PC-3 (cell line): ENCODE measurements at regions not wholly inside any gene's neighbourhood (a gene's known extent, or its start where the extent isn't known, plus 50 kb on each side); places are given as distances from the start of the nearest gene placed in this dataset.

Experiments
- ATAC-seq: fragments of 200-7000 bp; cut with Tn5 transposase; 2 replicates; pipeline ENCODE4 v1.9.1; 2020; ENCODE audit warnings: mild to moderate bottlenecking, moderate library complexity
- BruUV-seq: library from RNA; stranded (reverse); fragments of 400-500 nt; replicated peaks from 2 replicates; lab custom pipeline; 2021; lab: Mats Ljungman, UMichigan
- CTCF ChIA-PET: fragments of 300-600 bp; sonication (Branson Sonifier 250); formaldehyde crosslinking; loops from one replicate; lab custom pipeline; 2022; ENCODE audit warnings: antibody characterized with exemption; lab: Charles Lee
- POLR2A ChIA-PET: fragments of 300-600 bp; sonication (Branson Sonifier 250); formaldehyde crosslinking; loops from one replicate; lab custom pipeline; 2022; ENCODE audit warnings: antibody characterized with exemption; ENCODE audit not compliant: unreplicated experiment; lab: Charles Lee
- DNase-seq: peaks from one replicate; pipeline ENCODE4 v3.0.0-alpha.2; 2015
- H2AFZ ChIP-seq: fragments of 300-600 bp; sonication (generic); 2 replicates; pipeline ENCODE4 v1.6.0; 2016; ENCODE audit warnings: antibody characterized with exemption, low read length
- H3F3A ChIP-seq: fragments of 300-600 bp; sonication (generic); one replicate; pipeline ENCODE4 v1.6.0; 2017; ENCODE audit warnings: antibody characterized with exemption, low read length, control low read depth, mild to moderate bottlenecking; ENCODE audit not compliant: unreplicated experiment
- H3K27ac ChIP-seq: fragments of 300-600 bp; sonication (generic); 2 replicates; pipeline ENCODE4 v1.5.1; 2016; ENCODE audit warnings: mild to moderate bottlenecking, low read length
- H3K27me3 ChIP-seq: fragments of 300-600 bp; sonication (generic); 2 replicates; pipeline ENCODE4 v1.6.1; 2016; ENCODE audit warnings: low read length, mixed read lengths
- H3K36me3 ChIP-seq: fragments of 300-600 bp; sonication (generic); 2 replicates; pipeline ENCODE4 v1.6.1; 2016; ENCODE audit warnings: low read depth, mixed run types, low read length, mixed read lengths
- H3K4me1 ChIP-seq: fragments of 300-600 bp; sonication (generic); 2 replicates; pipeline ENCODE4 v1.5.1; 2016; ENCODE audit warnings: low read length; ENCODE audit not compliant: insufficient read depth
- H3K4me2 ChIP-seq: fragments of 300-600 bp; sonication (generic); 2 replicates; pipeline ENCODE4 v1.6.0; 2016; ENCODE audit warnings: low read length
- H3K4me3 ChIP-seq: fragments of 300-600 bp; sonication (generic); 2 replicates; pipeline ENCODE4 v1.5.1; 2016; ENCODE audit warnings: mild to moderate bottlenecking, low read length, mixed read lengths
- H3K79me2 ChIP-seq: fragments of 300-600 bp; sonication (generic); 2 replicates; pipeline ENCODE4 v1.6.1; 2017; ENCODE audit warnings: low read length, mixed read lengths
- H3K9ac ChIP-seq: fragments of 300-600 bp; sonication (generic); 2 replicates; pipeline ENCODE4 v1.6.0; 2016; ENCODE audit warnings: mild to moderate bottlenecking, low read length
- H3K9me2 ChIP-seq: fragments of 300-600 bp; sonication (generic); replicated peaks from 2 replicates; pipeline ENCODE4 v1.6.1; 2016; ENCODE audit warnings: mixed run types, low read length, mixed read lengths
- H3K9me3 ChIP-seq: fragments of 300-600 bp; sonication (generic); 2 replicates; pipeline ENCODE4 v1.6.1; 2016; ENCODE audit warnings: low read length, mixed read lengths
- H4K20me1 ChIP-seq: fragments of 300-600 bp; sonication (generic); 2 replicates; pipeline ENCODE4 v1.6.1; 2016; ENCODE audit warnings: low read length, mixed read lengths
- EZH2 ChIP-seq: fragments of 300-600 bp; sonication (generic); IDR thresholded peaks from one replicate; pipeline ENCODE4 v1.6.1; 2017; ENCODE audit warnings: antibody characterized with exemption, mild to moderate bottlenecking, low read length; ENCODE audit not compliant: unreplicated experiment
- EZH2phosphoT487 ChIP-seq: fragments of 300-600 bp; sonication (generic); IDR thresholded peaks from 2 replicates; pipeline ENCODE4 v1.6.1; 2018; ENCODE audit warnings: mild to moderate bottlenecking, antibody characterized with exemption, low read length, borderline replicate concordance
- intact Hi-C: fragments of 100-400 bp; cut with micrococcal nuclease; formaldehyde crosslinking; loops from 2 replicates; pipeline ENCODE4 v1.9.0; 2023
- TF ChIP-seq, protein P1 (sequence below): fragments of 300-600 bp; sonication (generic); conservative IDR thresholded peaks from 2 replicates; pipeline ENCODE4 v1.5.1; 2017; ENCODE audit warnings: antibody characterized with exemption, low read depth, mild to moderate bottlenecking, low read length

DNA sequence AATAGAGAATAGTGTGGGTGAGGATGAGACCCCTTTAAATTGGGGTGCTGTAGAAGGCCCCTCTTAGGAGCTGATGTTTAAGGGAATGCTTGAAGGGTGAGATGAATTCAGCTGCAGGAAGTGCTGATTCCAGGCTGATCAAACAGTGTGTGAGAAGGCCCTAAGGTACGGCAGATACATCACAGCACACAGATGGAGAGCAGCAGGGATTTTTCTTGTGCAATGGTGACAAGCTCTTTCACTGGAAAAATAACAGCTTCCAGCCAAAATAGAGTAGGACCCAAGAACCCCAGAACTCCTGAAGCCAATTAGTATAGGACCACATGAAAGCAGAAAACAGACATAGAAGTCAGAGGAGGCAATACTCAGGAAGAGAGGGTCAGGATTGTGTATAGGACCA lies 296.9 kb downstream of the ADRA2A start:
- Histone ChIP-seq H3K4me3 (no peak overlapping the region), H3K9me2 (no peaks in the 10 kb centered on the region), H3K36me3 (no peaks in the 10 kb centered on the region), H3K4me1 (no peaks in the 10 kb centered on the region), H3F3A (no peaks in the 10 kb centered on the region), H3K9ac (no peak overlapping the region), H2AFZ (no peak overlapping the region), H3K9me3 (no peaks in the 10 kb centered on the region), H3K79me2 (no peaks in the 10 kb centered on the region), H3K27me3 (no peaks in the 10 kb centered on the region), H4K20me1 (no peaks in the 10 kb centered on the region), H3K4me2 (no peak overlapping the region), H3K27ac (no peak overlapping the region)
- TF ChIP-seq EZH2phosphoT487: no peak
- TF ChIP-seq EZH2: no peak
- TF ChIP-seq, protein P1, sequence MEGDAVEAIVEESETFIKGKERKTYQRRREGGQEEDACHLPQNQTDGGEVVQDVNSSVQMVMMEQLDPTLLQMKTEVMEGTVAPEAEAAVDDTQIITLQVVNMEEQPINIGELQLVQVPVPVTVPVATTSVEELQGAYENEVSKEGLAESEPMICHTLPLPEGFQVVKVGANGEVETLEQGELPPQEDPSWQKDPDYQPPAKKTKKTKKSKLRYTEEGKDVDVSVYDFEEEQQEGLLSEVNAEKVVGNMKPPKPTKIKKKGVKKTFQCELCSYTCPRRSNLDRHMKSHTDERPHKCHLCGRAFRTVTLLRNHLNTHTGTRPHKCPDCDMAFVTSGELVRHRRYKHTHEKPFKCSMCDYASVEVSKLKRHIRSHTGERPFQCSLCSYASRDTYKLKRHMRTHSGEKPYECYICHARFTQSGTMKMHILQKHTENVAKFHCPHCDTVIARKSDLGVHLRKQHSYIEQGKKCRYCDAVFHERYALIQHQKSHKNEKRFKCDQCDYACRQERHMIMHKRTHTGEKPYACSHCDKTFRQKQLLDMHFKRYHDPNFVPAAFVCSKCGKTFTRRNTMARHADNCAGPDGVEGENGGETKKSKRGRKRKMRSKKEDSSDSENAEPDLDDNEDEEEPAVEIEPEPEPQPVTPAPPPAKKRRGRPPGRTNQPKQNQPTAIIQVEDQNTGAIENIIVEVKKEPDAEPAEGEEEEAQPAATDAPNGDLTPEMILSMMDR: no peak
- CTCF ChIA-PET: no interaction called here
- DNase-seq (no peak), ATAC-seq (no peak)
- no TSS peak for BruUV-seq
- POLR2A ChIA-PET: no interaction called here
- intact Hi-C loops: no loop called here

DNA sequence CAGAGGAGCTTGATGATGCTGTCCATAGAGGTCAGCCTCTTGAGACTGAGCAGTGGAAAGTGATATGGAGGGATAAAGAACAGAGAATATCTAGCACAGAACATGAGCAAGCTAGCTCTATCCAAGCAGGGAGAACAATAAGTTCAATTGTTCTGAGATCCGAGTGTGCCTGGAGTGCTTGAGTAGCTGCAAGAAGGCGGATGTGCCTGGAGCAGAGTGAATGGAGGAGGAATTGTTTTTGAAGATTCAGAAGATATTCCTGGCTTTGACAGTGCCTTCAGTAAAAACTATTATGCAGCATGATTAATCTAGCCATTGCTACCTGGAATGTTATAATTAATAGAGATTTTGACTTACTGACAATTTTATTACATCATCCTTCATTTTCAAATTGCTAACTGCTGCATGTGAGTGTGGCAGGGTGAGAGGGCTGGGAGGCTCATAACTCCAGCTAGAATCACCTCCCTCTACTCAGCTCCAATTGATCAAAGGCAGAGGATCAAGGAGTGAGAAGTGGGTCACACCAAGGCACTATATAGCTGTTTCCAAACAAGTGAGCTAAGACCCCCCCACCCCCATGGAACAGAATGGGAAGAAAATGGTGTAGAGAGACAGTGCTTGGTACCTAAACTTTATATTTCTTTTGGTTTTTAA lies 302.8 kb downstream of the ADRA2A start:
- no peak overlapping the region for H3K27ac ChIP-seq
- intact Hi-C loops: no loop called here
- H2AFZ ChIP-seq: no peak overlapping the region
- H3K9ac ChIP-seq: no peak overlapping the region
- no peak for TF ChIP-seq EZH2phosphoT487
- TF ChIP-seq EZH2: no peak
- TF ChIP-seq, protein P1: no peak
- no peaks in the 10 kb centered on the region for H3K9me2 ChIP-seq
- no peak overlapping the region for H3K4me2 ChIP-seq
- POLR2A ChIA-PET: no interaction called here
- BruUV-seq: no TSS peak
- no peak for ATAC-seq
- H4K20me1 ChIP-seq: no peaks in the 10 kb centered on the region
- no peak for DNase-seq
- no peaks in the 10 kb centered on the region for H3F3A ChIP-seq
- no peak overlapping the region for H3K4me3 ChIP-seq
- no peaks in the 10 kb centered on the region for H3K4me1 ChIP-seq
- CTCF ChIA-PET: no interaction called here
- H3K79me2 ChIP-seq: no peaks in the 10 kb centered on the region
- H3K27me3 ChIP-seq: no peaks in the 10 kb centered on the region
- no peaks in the 10 kb centered on the region for H3K9me3 ChIP-seq
- H3K36me3 ChIP-seq: no peaks in the 10 kb centered on the region

DNA sequence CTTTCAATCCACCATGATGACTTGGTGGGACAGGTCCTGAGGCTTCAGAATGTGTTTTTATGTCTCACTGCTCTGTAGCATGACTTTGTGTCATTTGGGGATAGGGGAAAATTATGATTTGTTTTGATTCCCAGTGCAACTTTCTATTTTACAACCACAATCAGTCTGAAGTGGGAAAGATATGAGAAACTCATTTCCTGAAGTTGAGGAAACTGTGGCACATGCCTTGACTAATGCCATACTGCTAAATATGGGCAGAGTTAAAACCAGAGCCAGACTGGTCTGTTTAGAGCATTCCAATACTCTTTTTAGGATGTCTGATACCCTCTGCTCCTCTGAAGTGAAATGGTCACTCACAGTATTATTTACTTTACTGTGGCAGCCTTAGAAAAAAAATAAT lies 307.7 kb downstream of the ADRA2A start:
- Histone ChIP-seq H3K36me3 (no peaks in the 10 kb centered on the region), H4K20me1 (no peaks in the 10 kb centered on the region), H3K27ac (no peak overlapping the region), H3K9ac (no peak overlapping the region), H3F3A (no peaks in the 10 kb centered on the region), H3K4me3 (no peak overlapping the region), H3K27me3 (no peaks in the 10 kb centered on the region), H3K79me2 (no peaks in the 10 kb centered on the region), H3K4me2 (no peak overlapping the region), H3K9me2 (no peaks in the 10 kb centered on the region), H3K4me1 (no peaks in the 10 kb centered on the region), H3K9me3 (no peaks in the 10 kb centered on the region), H2AFZ (no peak overlapping the region)
- TF ChIP-seq, protein P1: no peak
- TF ChIP-seq EZH2phosphoT487 (no peak), EZH2 (no peak)
- ATAC-seq: no peak
- DNase-seq: no peak
- CTCF ChIA-PET: no interaction called here
- POLR2A ChIA-PET: no interaction called here
- intact Hi-C loops: no loop called here
- BruUV-seq: no TSS peak
